ENCODE measurements at regions not wholly inside any gene's neighbourhood (a gene's known extent, or its start where the extent isn't known, plus 50 kb on each side); places are given as distances from the start of the nearest gene placed in this dataset.

- no peak overlapping the region for H3K4me3 ChIP-seq (ENCODE audit: low read depth, low read length)
- no peak for TF ChIP-seq CTCF (IDR thresholded peaks at IDR 0.05; ENCODE audit: insufficient read depth, low read length, severe bottlenecking)
- no peaks in the 10 kb centered on the region for H3K36me3 ChIP-seq (ENCODE audit: control insufficient read depth, insufficient read depth, low read length)
- FAIRE-seq (no peak), DNase-seq (ENCODE audit: low read depth) (no peak)
- no peaks in the 10 kb centered on the region for H3K27me3 ChIP-seq (ENCODE audit: control insufficient read depth, insufficient read depth, low read length)
These were observed 190.7 kb upstream of the RPL34 start for GRCh38 chr4:108429662-108430061.

GRCh38 chr4:108428923-108429322 lies 191.5 kb upstream of the RPL34 start:
- no peaks in the 10 kb centered on the region for H3K36me3 ChIP-seq (ENCODE audit: control insufficient read depth, insufficient read depth, low read length)
- FAIRE-seq (no peak), DNase-seq (ENCODE audit: low read depth) (no peak)
- no peak overlapping the region for H3K4me3 ChIP-seq (ENCODE audit: low read depth, low read length)
- no peaks in the 10 kb centered on the region for H3K27me3 ChIP-seq (ENCODE audit: control insufficient read depth, insufficient read depth, low read length)
- TF ChIP-seq CTCF (IDR thresholded peaks at IDR 0.05; ENCODE audit: insufficient read depth, low read length, severe bottlenecking) = no peak

GRCh38 chr4:108427946-108428485 lies 192.4 kb upstream of the RPL34 start:
- no peak for FAIRE-seq
- Histone ChIP-seq H3K36me3 (ENCODE audit: control insufficient read depth, insufficient read depth, low read length) (no peaks in the 10 kb centered on the region), H3K4me3 (ENCODE audit: low read depth, low read length) (no peak overlapping the region), H3K27me3 (ENCODE audit: control insufficient read depth, insufficient read depth, low read length) (no peaks in the 10 kb centered on the region)
- DNase-seq (ENCODE audit: low read depth) = no peak
- TF ChIP-seq CTCF (IDR thresholded peaks at IDR 0.05; ENCODE audit: insufficient read depth, low read length, severe bottlenecking) = no peak

- TF ChIP-seq CTCF (IDR thresholded peaks at IDR 0.05; ENCODE audit: insufficient read depth, low read length, severe bottlenecking) = no peak
- no peak for DNase-seq (ENCODE audit: low read depth)
- Histone ChIP-seq H3K27me3 (ENCODE audit: control insufficient read depth, insufficient read depth, low read length) (no peaks in the 10 kb centered on the region), H3K4me3 (ENCODE audit: low read depth, low read length) (no peak overlapping the region), H3K36me3 (ENCODE audit: control insufficient read depth, insufficient read depth, low read length) (no peaks in the 10 kb centered on the region)
- no peak for FAIRE-seq
These were observed 193.9 kb upstream of the RPL34 start for GRCh38 chr4:108426493-108426892.

- Histone ChIP-seq H3K27me3 (ENCODE audit: control insufficient read depth, insufficient read depth, low read length) (no peaks in the 10 kb centered on the region), H3K4me3 (ENCODE audit: low read depth, low read length) (no peak overlapping the region), H3K36me3 (ENCODE audit: control insufficient read depth, insufficient read depth, low read length) (no peaks in the 10 kb centered on the region)
- FAIRE-seq = no peak
- peak; percentile 27 for DNase-seq (ENCODE audit: low read depth)
- TF ChIP-seq CTCF (IDR thresholded peaks at IDR 0.05; ENCODE audit: insufficient read depth, low read length, severe bottlenecking) = no peak
These were observed 194.4 kb upstream of the RPL34 start for GRCh38 chr4:108425988-108426387.

- no peak for TF ChIP-seq CTCF (IDR thresholded peaks at IDR 0.05; ENCODE audit: insufficient read depth, low read length, severe bottlenecking)
- Histone ChIP-seq H3K36me3 (ENCODE audit: control insufficient read depth, insufficient read depth, low read length) (no peaks in the 10 kb centered on the region), H3K4me3 (ENCODE audit: low read depth, low read length) (no peak overlapping the region), H3K27me3 (ENCODE audit: control insufficient read depth, insufficient read depth, low read length) (no peaks in the 10 kb centered on the region)
- FAIRE-seq (no peak), DNase-seq (ENCODE audit: low read depth) (peak; percentile 11)
These were observed 202.5 kb upstream of the RPL34 start for GRCh38 chr4:108417923-108418322.
